IPS DF 6.9 (cell line): ENCODE measurements at regions not wholly inside any gene's neighbourhood (a gene's known extent, or its start where the extent isn't known, plus 50 kb on each side); places are given as distances from the start of the nearest gene placed in this dataset.

ENCODE experiments used
- DNase-seq: peaks from one replicate; pipeline ENCODE4 v3.0.0-alpha.2; 2013; ENCODE audit warnings: low read depth, low spot score
- H3K27ac ChIP-seq: one replicate; pipeline ENCODE4 v1.5.1; 2013; ENCODE audit warnings: low read length, control low read depth
- H3K27me3 ChIP-seq: 2 replicates; pipeline ENCODE4 v1.6.1; 2013; ENCODE audit warnings: mild to moderate bottlenecking, low read length; ENCODE audit not compliant: control insufficient read depth, insufficient read depth
- H3K36me3 ChIP-seq: 2 replicates; pipeline ENCODE4 v1.6.1; 2013; ENCODE audit warnings: low read length; ENCODE audit not compliant: control insufficient read depth, insufficient read depth
- H3K4me1 ChIP-seq: 2 replicates; pipeline ENCODE4 v1.6.1; 2013; ENCODE audit warnings: low read length; ENCODE audit not compliant: control insufficient read depth, insufficient read depth
- H3K4me3 ChIP-seq: 2 replicates; pipeline ENCODE4 v1.5.1; 2013; ENCODE audit warnings: mild to moderate bottlenecking, low read length
- H3K9me3 ChIP-seq: 2 replicates; pipeline ENCODE4 v1.6.1; 2013; ENCODE audit warnings: low read length, inconsistent platforms; ENCODE audit not compliant: control insufficient read depth, insufficient read depth
- WGBS: extraction: QIAGEN DNeasy Blood & Tissue Kit; methylation state at CpG from one replicate; pipeline ENCODE4 v1.1.7; 2013; ENCODE audit warnings: mixed read lengths, missing lambda C conversion rate; ENCODE audit not compliant: insufficient read length, insufficient coverage; 5-methylcytosine and 5-hydroxymethylcytosine counted together

DNA sequence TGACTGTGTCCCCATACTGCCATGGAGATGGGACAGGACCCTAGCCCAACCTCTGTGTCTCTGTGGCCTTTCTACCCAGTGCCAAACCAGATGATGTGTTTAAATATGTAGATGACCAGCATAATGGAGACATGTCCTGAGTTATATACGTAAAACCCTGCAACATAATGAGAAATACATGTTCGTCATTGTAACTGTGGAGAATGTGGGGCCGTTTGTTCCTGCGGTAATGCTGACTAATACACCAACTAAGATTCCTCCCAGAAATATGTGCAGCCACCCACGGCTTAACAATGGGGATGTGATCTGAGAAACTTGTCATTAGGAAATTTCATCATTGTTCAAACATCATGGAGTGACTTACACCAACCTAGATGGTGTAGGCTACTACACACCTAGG, 71.7 kb upstream of the SIM2 start:
- Histone ChIP-seq H3K4me3 (no peak overlapping the region), H3K27ac (no peak overlapping the region), H3K36me3 (no peaks in the 10 kb centered on the region), H3K4me1 (no peaks in the 10 kb centered on the region), H3K9me3 (no peaks in the 10 kb centered on the region), H3K27me3 (0 out of 2 replicates have a peak, but pooled peaks cover 2% of the 10 kb centered on the region)
- no peak for DNase-seq
- WGBS: no CpG with 5 or more reads among the region's 5 CpGs

DNA sequence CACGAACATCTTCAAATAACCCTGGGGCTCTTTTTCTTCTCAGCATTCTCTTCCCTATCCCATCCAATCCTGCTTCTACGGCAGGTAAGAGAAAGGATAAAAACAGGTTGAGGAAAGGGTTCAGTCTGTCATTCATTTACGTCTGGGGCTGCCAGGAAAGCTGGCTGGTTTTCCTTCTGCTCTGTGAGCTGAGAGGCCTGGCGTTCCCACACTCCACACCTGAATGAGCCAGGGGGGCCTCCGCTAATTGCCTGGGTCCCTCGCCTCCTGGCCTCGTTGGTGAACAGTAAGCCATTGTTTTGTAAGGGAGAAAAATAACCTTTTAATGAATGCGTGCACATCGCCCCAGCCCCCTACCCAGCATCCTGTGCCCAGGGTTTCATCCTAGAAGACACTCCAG, 70.8 kb upstream of the SIM2 start:
- WGBS: no CpG with 5 or more reads among the region's 9 CpGs
- H3K9me3 ChIP-seq: no peaks in the 10 kb centered on the region
- no peak overlapping the region for H3K4me3 ChIP-seq
- no peaks in the 10 kb centered on the region for H3K4me1 ChIP-seq
- H3K27me3 ChIP-seq: 0 out of 2 replicates have a peak, but pooled peaks cover 2% of the 10 kb centered on the region
- DNase-seq: no peak
- H3K36me3 ChIP-seq: no peaks in the 10 kb centered on the region
- no peak overlapping the region for H3K27ac ChIP-seq

- no CpG with 5 or more reads among the region's 13 CpGs for WGBS
- no peak for DNase-seq
- Histone ChIP-seq H3K27me3 (0 out of 2 replicates have a peak, but pooled peaks cover 2% of the 10 kb centered on the region), H3K4me1 (no peaks in the 10 kb centered on the region), H3K4me3 (no peak overlapping the region), H3K36me3 (no peaks in the 10 kb centered on the region), H3K27ac (no peak overlapping the region), H3K9me3 (no peaks in the 10 kb centered on the region)
Observed at GRCh38 chr21:36628761-36629460, 70.0 kb upstream of the SIM2 start.

DNA sequence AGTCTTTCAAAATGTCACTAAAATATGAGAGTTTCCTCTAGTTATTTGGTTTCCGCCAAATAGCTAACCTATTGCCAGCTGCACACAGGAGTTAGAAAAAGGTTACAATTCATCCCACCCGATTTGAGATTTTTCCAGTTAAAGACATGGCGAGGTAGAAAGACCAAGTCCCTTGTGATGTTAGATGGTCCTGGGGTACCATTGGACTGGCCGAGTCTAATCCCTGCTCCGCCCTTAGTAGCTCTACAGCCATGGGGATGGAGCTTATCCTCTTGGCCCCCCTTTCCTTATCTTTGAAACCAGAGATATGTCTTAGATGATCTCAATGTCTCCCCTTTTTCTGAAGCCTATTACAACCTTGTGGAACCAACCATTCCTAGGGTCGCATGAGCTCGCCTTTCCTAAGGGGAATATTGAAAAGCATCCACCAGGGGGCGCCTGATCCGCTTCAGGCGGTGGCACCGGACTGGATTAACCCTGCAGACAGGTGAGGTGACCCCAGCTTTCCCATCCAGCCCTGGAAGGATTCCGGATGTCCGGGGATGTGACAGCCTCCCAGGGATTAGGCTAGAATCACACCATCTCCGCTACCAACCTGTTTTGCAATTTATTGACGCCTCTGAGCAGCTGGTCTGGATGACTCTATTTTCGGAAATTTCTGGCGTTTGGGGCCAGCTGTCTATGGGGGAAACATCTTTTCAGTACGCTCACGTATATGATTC, 68.3 kb upstream of the SIM2 start:
- Histone ChIP-seq H3K4me3 (no peak overlapping the region), H3K4me1 (no peaks in the 10 kb centered on the region), H3K36me3 (no peaks in the 10 kb centered on the region), H3K27me3 (0 out of 2 replicates have a peak, but pooled peaks cover 2% of the 10 kb centered on the region), H3K9me3 (no peaks in the 10 kb centered on the region), H3K27ac (no peak overlapping the region)
- WGBS: no CpG with 5 or more reads among the region's 19 CpGs
- peak; percentile 70 for DNase-seq

DNA sequence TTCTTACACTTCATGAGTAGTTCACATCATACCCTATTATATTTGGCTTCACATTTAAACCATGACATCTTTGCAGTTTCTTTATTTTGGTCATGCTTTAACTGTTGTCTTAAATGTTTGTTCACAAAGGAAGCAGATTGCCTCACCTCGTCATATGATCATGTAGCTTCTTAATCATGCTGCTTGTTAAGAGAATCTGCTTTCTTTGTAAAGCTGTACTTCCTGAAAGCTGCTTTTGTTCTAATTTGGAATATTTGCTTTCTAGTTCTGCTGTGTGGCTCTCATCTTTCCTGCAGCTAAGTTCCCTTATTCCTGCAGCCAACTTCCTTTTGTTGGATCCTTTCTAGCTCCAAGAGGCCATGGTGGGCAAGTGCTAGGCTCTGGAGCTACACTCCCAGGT, 62.9 kb upstream of the SIM2 start:
- Histone ChIP-seq H3K9me3 (no peaks in the 10 kb centered on the region), H3K4me1 (no peaks in the 10 kb centered on the region), H3K36me3 (no peaks in the 10 kb centered on the region), H3K27me3 (0 out of 2 replicates have a peak, but pooled peaks cover 2% of the 10 kb centered on the region), H3K27ac (no peak overlapping the region), H3K4me3 (no peak overlapping the region)
- DNase-seq: no peak
- no CpG with 5 or more reads among the region's 1 CpG for WGBS

- DNase-seq: no peak
- Histone ChIP-seq H3K4me3 (no peak overlapping the region), H3K27ac (no peak overlapping the region), H3K36me3 (no peaks in the 10 kb centered on the region), H3K4me1 (no peaks in the 10 kb centered on the region), H3K9me3 (no peaks in the 10 kb centered on the region), H3K27me3 (no peaks in the 10 kb centered on the region)
- no CpG with 5 or more reads among the region's 2 CpGs for WGBS
Observed at GRCh38 chr21:36636439-36636838, 62.5 kb upstream of the SIM2 start.

DNA sequence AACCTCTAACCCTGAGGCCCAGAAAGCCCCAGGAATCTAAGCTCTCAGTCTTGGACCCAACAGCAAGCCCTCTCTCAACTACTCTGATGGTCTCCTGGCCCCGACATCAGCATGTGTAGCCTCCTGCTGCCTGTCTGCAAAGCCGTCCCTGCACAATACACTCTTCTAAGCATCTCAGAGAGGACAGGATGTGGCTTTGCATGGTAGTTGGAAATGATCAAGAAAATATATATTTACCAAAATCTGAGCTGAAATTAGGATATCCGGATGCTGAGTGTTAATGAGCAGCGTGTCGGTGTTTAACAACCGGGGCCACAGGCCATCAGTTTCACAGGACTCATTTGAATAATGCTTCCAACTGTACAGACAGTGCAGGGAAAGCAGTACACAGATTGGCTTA, 59.1 kb upstream of the SIM2 start:
- H3K27ac ChIP-seq: no peak overlapping the region
- no peak overlapping the region for H3K4me3 ChIP-seq
- no peaks in the 10 kb centered on the region for H3K27me3 ChIP-seq
- H3K4me1 ChIP-seq: no peaks in the 10 kb centered on the region
- H3K36me3 ChIP-seq: no peaks in the 10 kb centered on the region
- no CpG with 5 or more reads among the region's 6 CpGs for WGBS
- H3K9me3 ChIP-seq: no peaks in the 10 kb centered on the region
- DNase-seq: no peak

- no peak for DNase-seq
- no peaks in the 10 kb centered on the region for H3K9me3 ChIP-seq
- H3K27ac ChIP-seq: no peak overlapping the region
- H3K27me3 ChIP-seq: no peaks in the 10 kb centered on the region
- H3K36me3 ChIP-seq: no peaks in the 10 kb centered on the region
- H3K4me3 ChIP-seq: no peak overlapping the region
- no peaks in the 10 kb centered on the region for H3K4me1 ChIP-seq
- WGBS: no CpG with 5 or more reads among the region's 4 CpGs
Observed at GRCh38 chr21:36640174-36640720, 58.7 kb upstream of the SIM2 start.

GRCh38 chr21:36640721-36641244, 58.1 kb upstream of the SIM2 start:
- Histone ChIP-seq H3K4me1 (no peaks in the 10 kb centered on the region), H3K9me3 (no peaks in the 10 kb centered on the region), H3K27ac (no peak overlapping the region), H3K4me3 (no peak overlapping the region), H3K27me3 (no peaks in the 10 kb centered on the region), H3K36me3 (no peaks in the 10 kb centered on the region)
- WGBS: no CpG with 5 or more reads among the region's 15 CpGs
- no peak for DNase-seq

GRCh38 chr21:36641346-36641745, 57.6 kb upstream of the SIM2 start:
- Histone ChIP-seq H3K27ac (no peak overlapping the region), H3K4me1 (no peaks in the 10 kb centered on the region), H3K36me3 (no peaks in the 10 kb centered on the region), H3K9me3 (no peaks in the 10 kb centered on the region), H3K4me3 (no peak overlapping the region), H3K27me3 (no peaks in the 10 kb centered on the region)
- DNase-seq: no peak
- no CpG with 5 or more reads among the region's 1 CpG for WGBS
